KMS-11 (cell line): ENCODE measurements at regions not wholly inside any gene's neighbourhood (a gene's known extent, or its start where the extent isn't known, plus 50 kb on each side); places are given as distances from the start of the nearest gene placed in this dataset.
A peak's percentile ranks its signal among the peaks of the same experiment; 100 is the strongest.

Experiments used
- H2AFZ ChIP-seq: fragments of 200-600 bp; sonication (generic); 2 replicates; pipeline ENCODE4 v1.6.1; 2016; ENCODE audit warnings: antibody characterized with exemption, mixed run types, low read depth
- H3K27ac ChIP-seq: fragments of 200-600 bp; sonication (generic); 2 replicates; pipeline ENCODE4 v1.6.1; 2016; ENCODE audit warnings: mild to moderate bottlenecking, mixed run types
- H3K27me3 ChIP-seq: fragments of 200-600 bp; sonication (generic); 2 replicates; pipeline ENCODE4 v1.6.1; 2017; ENCODE audit warnings: mild to moderate bottlenecking, low read depth, mixed run types, moderate library complexity; ENCODE audit not compliant: insufficient read depth
- H3K36me3 ChIP-seq: fragments of 200-600 bp; sonication (generic); 2 replicates; pipeline ENCODE4 v1.6.1; 2017; ENCODE audit warnings: mild to moderate bottlenecking, mixed run types; ENCODE audit not compliant: insufficient read depth
- H3K4me1 ChIP-seq: fragments of 200-600 bp; sonication (generic); 2 replicates; pipeline ENCODE4 v1.6.1; 2016; ENCODE audit warnings: mild to moderate bottlenecking, low read depth, mixed run types; ENCODE audit not compliant: poor library complexity, severe bottlenecking
- H3K4me2 ChIP-seq: fragments of 200-600 bp; sonication (generic); 2 replicates; pipeline ENCODE4 v1.7.0; 2016; ENCODE audit warnings: mild to moderate bottlenecking, mixed run types
- H3K4me3 ChIP-seq: fragments of 200-600 bp; sonication (generic); IDR thresholded peaks from 2 replicates; pipeline ENCODE4 v1.6.1; 2017; ENCODE audit warnings: low read depth, low read length, mixed read lengths; ENCODE audit not compliant: insufficient read depth
- H3K79me2 ChIP-seq: fragments of 200-600 bp; sonication (generic); 2 replicates; pipeline ENCODE4 v1.6.1; 2016; ENCODE audit warnings: low read depth, mixed run types; ENCODE audit not compliant: insufficient read depth
- H3K9ac ChIP-seq: fragments of 200-600 bp; sonication (generic); 2 replicates; pipeline ENCODE4 v1.6.1; 2016; ENCODE audit warnings: mild to moderate bottlenecking, mixed run types
- H4K20me1 ChIP-seq: fragments of 200-600 bp; sonication (generic); 2 replicates; pipeline ENCODE4 v1.6.1; 2016; ENCODE audit warnings: mild to moderate bottlenecking, mixed run types; ENCODE audit not compliant: insufficient read depth
- TF ChIP-seq, protein P1 (sequence below): fragments of 200-600 bp; sonication (generic); conservative IDR thresholded peaks from 2 replicates; pipeline ENCODE4 v1.6.1; 2017; ENCODE audit warnings: low read depth, mild to moderate bottlenecking, antibody characterized with exemption, low read length, moderate library complexity, mixed read lengths

DNA sequence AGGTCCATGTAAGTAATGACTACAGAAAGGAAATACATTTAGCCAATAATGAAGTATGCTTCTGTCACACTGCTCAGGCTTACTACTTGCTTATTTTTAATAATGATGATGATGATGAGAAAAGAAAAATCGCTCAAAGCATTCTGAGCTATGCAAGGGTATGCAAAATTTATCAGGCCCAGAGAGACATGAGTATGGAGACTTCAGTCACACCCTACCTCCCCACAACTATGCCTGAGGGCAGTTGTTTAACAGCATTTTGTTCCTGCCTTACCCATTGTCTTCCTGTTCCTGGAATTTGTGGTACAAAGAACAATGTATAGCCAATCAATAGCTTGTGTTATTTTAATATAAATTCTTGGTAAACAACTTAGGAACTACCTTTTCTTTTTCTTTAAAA lies 232.6 kb upstream of the ZBED5 start:
- Histone ChIP-seq H3K9ac (no peak overlapping the region), H3K4me1 (peaks cover 22% of the 10 kb centered on the region), H3K27me3 (no peaks in the 10 kb centered on the region), H3K4me3 (no peak overlapping the region), H4K20me1 (no peaks in the 10 kb centered on the region), H3K79me2 (no peaks in the 10 kb centered on the region), H2AFZ (peak overlapping the region; percentile 7; the same call in 1 of the 2 replicates), H3K4me2 (peak overlapping the region; percentile 29; the same call in 1 of the 2 replicates), H3K27ac (peak overlapping the region; percentile 44), H3K36me3 (no peaks in the 10 kb centered on the region)
- TF ChIP-seq, protein P1, sequence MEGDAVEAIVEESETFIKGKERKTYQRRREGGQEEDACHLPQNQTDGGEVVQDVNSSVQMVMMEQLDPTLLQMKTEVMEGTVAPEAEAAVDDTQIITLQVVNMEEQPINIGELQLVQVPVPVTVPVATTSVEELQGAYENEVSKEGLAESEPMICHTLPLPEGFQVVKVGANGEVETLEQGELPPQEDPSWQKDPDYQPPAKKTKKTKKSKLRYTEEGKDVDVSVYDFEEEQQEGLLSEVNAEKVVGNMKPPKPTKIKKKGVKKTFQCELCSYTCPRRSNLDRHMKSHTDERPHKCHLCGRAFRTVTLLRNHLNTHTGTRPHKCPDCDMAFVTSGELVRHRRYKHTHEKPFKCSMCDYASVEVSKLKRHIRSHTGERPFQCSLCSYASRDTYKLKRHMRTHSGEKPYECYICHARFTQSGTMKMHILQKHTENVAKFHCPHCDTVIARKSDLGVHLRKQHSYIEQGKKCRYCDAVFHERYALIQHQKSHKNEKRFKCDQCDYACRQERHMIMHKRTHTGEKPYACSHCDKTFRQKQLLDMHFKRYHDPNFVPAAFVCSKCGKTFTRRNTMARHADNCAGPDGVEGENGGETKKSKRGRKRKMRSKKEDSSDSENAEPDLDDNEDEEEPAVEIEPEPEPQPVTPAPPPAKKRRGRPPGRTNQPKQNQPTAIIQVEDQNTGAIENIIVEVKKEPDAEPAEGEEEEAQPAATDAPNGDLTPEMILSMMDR: no peak

DNA sequence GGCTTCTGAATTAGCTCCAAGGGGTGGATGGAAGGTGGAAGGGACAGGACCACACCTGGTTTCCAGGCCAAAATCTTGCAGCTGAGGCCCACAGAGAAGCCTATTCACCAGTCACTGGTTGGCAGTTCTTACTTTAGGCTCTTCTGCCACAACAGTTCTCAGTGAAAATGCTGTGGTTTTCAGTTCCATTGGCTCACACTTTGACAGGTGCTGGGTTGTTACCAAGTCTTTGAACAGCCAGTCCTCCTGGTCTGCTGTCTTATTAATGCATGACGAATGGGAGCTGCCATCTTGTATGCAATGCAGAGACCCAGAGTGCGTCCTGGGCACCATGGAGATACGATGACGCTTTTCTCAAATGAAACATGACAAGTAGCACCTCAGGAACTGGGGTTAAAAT lies 232.0 kb upstream of the ZBED5 start:
- peak overlapping the region; percentile 7; the same call in 1 of the 2 replicates for H2AFZ ChIP-seq
- no peaks in the 10 kb centered on the region for H3K27me3 ChIP-seq

DNA sequence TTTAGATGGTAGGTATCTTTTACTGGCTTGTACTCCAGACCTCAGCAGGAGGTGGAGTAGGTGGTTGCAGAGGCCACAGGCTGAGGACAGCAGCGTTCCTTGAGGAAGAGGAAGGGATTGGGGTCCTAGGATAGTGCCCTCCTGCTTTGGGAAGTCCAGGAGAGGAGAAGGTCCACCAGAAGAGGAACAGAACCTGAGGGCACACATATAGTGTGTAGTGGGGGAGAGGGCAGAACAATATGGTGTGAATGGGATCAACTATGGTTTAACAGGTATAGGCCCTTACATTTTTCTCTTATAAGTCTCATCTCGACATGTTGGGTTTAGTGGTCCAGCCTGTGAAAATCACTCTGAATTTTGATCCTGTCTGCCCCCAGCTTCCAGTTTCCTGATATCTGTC lies 229.1 kb upstream of the ZBED5 start:
- no peaks in the 10 kb centered on the region for H4K20me1 ChIP-seq
- no peaks in the 10 kb centered on the region for H3K36me3 ChIP-seq
- H3K27me3 ChIP-seq: no peaks in the 10 kb centered on the region
- H3K4me3 ChIP-seq: no peak overlapping the region
- TF ChIP-seq, protein P1: no peak
- no peak overlapping the region for H3K9ac ChIP-seq
- H3K27ac ChIP-seq: no peak overlapping the region
- no peaks in the 10 kb centered on the region for H3K79me2 ChIP-seq
- H3K4me2 ChIP-seq: no peak overlapping the region
- H2AFZ ChIP-seq: no peak overlapping the region
- H3K4me1 ChIP-seq: peaks cover 32% of the 10 kb centered on the region

More for the DNA sequence above, 232.0 kb upstream of the ZBED5 start:
- no peak overlapping the region for H3K4me3 ChIP-seq
- peaks cover 22% of the 10 kb centered on the region for H3K4me1 ChIP-seq
- H4K20me1 ChIP-seq: no peaks in the 10 kb centered on the region
- H3K27ac ChIP-seq: peak overlapping the region; percentile 44
- no peaks in the 10 kb centered on the region for H3K79me2 ChIP-seq
- peak overlapping the region; percentile 29; the same call in 1 of the 2 replicates for H3K4me2 ChIP-seq
- no peaks in the 10 kb centered on the region for H3K36me3 ChIP-seq
- TF ChIP-seq, protein P1: no peak
- no peak overlapping the region for H3K9ac ChIP-seq

DNA sequence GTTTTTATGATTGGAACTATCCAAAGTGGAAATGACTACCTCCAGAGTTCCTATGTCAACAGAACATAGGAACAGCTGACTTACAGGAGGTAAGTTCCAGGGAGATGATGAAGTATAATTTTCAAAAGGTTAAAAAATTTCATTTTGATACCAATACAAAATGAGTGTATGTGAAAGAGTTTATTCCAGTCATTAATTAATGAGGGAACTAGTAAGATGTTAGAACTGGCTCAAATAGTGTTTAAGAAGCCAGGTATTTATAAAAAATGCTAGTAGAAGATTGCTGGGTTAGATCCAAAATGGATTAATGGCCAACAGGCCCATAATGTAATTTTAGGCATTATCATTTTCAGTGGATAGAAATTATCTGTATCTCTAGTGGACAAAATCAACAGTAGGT lies 227.7 kb upstream of the ZBED5 start:
- H3K27ac ChIP-seq: no peak overlapping the region
- no peaks in the 10 kb centered on the region for H3K27me3 ChIP-seq
- H3K4me1 ChIP-seq: peaks cover 25% of the 10 kb centered on the region
- no peak overlapping the region for H3K9ac ChIP-seq
- TF ChIP-seq, protein P1: no peak
- H3K36me3 ChIP-seq: no peaks in the 10 kb centered on the region
- no peak overlapping the region for H3K4me2 ChIP-seq
- no peak overlapping the region for H2AFZ ChIP-seq
- H3K4me3 ChIP-seq: no peak overlapping the region
- H4K20me1 ChIP-seq: no peaks in the 10 kb centered on the region
- no peaks in the 10 kb centered on the region for H3K79me2 ChIP-seq
